VCaP (cell line): ENCODE measurements at regions not wholly inside any gene's neighbourhood (a gene's known extent, or its start where the extent isn't known, plus 50 kb on each side); places are given as distances from the start of the nearest gene placed in this dataset.

ENCODE experiments used
- H3K27ac ChIP-seq: fragments of 450-650 bp; 2 replicates; pipeline ENCODE4 v1.5.1; 2017
- TF ChIP-seq, protein P1 (sequence below): fragments of 450-650 bp; conservative IDR thresholded peaks from 2 replicates; pipeline ENCODE4 v1.5.1; 2017; ENCODE audit warnings: mild to moderate bottlenecking, moderate library complexity

DNA sequence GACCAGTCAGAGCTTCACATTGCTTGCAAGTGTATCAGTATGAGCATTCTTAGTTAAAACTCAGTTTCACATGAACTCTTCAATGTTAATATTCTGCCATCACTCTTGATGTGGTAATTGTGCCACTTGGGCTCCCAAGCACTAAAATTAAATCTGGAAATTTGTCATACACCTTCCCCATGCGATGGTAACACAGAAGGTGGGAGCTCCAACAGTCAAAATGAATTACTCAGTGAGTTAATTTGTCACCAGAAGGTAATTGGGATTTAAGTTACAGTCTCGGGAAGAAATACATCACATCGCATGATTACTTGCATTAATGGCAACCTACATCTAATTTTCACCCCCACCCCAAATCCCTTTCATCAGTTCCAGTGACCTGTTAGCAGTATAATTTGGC lies 376.5 kb upstream of the DAB1 start:
- H3K27ac ChIP-seq: no peak overlapping the region
- TF ChIP-seq, protein P1, sequence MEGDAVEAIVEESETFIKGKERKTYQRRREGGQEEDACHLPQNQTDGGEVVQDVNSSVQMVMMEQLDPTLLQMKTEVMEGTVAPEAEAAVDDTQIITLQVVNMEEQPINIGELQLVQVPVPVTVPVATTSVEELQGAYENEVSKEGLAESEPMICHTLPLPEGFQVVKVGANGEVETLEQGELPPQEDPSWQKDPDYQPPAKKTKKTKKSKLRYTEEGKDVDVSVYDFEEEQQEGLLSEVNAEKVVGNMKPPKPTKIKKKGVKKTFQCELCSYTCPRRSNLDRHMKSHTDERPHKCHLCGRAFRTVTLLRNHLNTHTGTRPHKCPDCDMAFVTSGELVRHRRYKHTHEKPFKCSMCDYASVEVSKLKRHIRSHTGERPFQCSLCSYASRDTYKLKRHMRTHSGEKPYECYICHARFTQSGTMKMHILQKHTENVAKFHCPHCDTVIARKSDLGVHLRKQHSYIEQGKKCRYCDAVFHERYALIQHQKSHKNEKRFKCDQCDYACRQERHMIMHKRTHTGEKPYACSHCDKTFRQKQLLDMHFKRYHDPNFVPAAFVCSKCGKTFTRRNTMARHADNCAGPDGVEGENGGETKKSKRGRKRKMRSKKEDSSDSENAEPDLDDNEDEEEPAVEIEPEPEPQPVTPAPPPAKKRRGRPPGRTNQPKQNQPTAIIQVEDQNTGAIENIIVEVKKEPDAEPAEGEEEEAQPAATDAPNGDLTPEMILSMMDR: no peak

- TF ChIP-seq, protein P1: no peak
- no peak overlapping the region for H3K27ac ChIP-seq
These were observed 375.7 kb upstream of the DAB1 start for GRCh38 chr1:57799490-57800115.

GRCh38 chr1:57798543-57798942 lies 374.7 kb upstream of the DAB1 start:
- no peak overlapping the region for H3K27ac ChIP-seq
- TF ChIP-seq, protein P1: no peak

- no peak overlapping the region for H3K27ac ChIP-seq
- TF ChIP-seq, protein P1: no peak
These were observed 373.2 kb upstream of the DAB1 start for GRCh38 chr1:57797084-57797483.

DNA sequence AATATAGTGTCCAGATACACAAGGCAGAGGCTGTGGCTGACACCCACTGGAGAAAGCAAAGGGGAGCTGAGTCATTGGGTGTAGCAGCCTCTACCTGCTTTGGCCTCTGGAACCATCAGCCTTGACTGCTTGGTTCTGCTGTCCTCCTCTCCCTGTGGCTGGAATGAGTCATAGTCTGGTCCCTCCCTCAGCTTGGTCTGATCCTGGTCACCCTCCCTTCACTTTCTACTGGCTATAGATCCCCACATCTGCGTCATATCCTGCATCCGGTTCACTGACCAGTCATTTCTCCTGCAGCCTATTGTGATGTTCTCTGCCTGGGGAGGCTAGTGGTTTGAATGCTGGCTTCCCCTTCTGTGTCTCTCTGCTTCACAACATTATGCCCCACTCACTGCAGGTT lies 372.8 kb upstream of the DAB1 start:
- no peak overlapping the region for H3K27ac ChIP-seq
- TF ChIP-seq, protein P1: no peak

GRCh38 chr1:57795886-57796285 lies 372.0 kb upstream of the DAB1 start:
- TF ChIP-seq, protein P1: no peak
- no peak overlapping the region for H3K27ac ChIP-seq

DNA sequence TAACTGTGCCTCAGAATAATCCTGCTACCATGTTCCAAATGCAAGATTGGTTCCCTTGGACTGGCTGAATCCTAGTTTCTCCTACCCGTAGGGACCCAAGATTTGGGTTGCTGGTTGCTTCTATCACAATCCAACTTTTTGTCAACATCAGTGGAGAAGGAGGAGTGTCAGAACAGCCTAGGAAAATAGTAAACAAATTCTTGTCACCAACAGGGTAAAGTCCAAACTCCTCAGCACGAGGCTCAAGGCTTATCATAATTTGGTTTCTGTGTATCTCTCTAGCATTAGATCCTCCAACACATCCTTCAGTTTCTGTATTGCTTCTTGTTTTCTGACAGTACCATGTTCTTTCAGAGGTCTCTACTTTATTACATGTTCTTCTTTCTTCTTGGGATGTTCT lies 370.2 kb upstream of the DAB1 start:
- TF ChIP-seq, protein P1: no peak

More for the DNA sequence above, 370.2 kb upstream of the DAB1 start:
- H3K27ac ChIP-seq: no peak overlapping the region
